ENCODE measurements at regions not wholly inside any gene's neighbourhood (a gene's known extent, or its start where the extent isn't known, plus 50 kb on each side); places are given as distances from the start of the nearest gene placed in this dataset.
A peak's percentile ranks its signal among the peaks of the same experiment; 100 is the strongest.

DNA sequence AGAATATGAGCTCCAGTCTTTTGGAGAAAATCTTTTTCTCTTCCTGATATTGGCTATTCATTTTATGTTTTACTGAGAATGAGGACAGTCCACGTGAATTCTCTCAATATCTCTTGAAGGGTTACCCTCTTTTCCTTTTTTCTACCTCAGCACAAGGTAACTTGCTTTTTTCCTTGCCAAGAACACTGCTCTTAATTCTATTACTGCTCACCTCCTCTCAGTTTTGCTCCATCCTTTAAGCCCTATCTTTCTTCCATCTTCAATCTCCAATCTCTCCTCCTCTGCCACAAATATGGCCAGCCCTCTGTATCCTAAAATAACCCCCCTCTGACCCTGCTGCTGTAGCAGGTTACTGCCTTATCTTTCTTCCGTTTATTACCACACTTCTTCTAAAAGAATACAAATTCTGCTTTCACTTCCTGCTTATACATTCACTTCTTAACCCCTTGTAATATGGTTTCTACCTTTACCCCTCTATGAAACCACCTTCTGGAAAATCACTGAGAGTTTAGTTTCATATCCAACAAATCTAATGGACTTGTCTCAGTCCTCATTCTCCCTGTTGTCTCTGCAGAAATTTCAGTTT, 89.0 kb downstream of the NFKBIZ start:
- Histone ChIP-seq H3K9me3 (ENCODE audit: insufficient read depth, low read depth, low read length) (no peaks in the 10 kb centered on the region), H3K4me2 (ENCODE audit: low read depth, low read length, poor library complexity, severe bottlenecking) (peak overlapping the region; percentile 58), H3K9ac (ENCODE audit: low read depth, low read length, poor library complexity, severe bottlenecking) (peak overlapping the region; percentile 1), H3F3A (ENCODE audit: low read depth) (peaks cover 2% of the 10 kb centered on the region; the same call in 1 of the 2 replicates), H3K4me1 (ENCODE audit: insufficient read depth, low read length, poor library complexity, severe bottlenecking) (peaks cover 78% of the 10 kb centered on the region), H3K9me2 (replicated peaks; ENCODE audit: low read depth, low read length) (no peaks in the 10 kb centered on the region), H4K20me1 (ENCODE audit: insufficient read depth, low read length, poor library complexity, severe bottlenecking) (no peaks in the 10 kb centered on the region), H2AFZ (ENCODE audit: low read length) (peak overlapping the region; percentile 3; the same call in 1 of the 2 replicates), H3K79me2 (ENCODE audit: insufficient read depth, low read length) (no peaks in the 10 kb centered on the region), H3K4me3 (ENCODE audit: low read length, poor library complexity, severe bottlenecking) (peak overlapping the region; percentile 43), H3K36me3 (ENCODE audit: insufficient read depth, low read length) (no peaks in the 10 kb centered on the region), H3K27me3 (ENCODE audit: insufficient read depth, low read length, poor library complexity, severe bottlenecking) (no peaks in the 10 kb centered on the region)
- no peak for TF ChIP-seq EZH2phosphoT487 (IDR thresholded peaks at IDR 0.05; ENCODE audit: borderline replicate concordance)
- TF ChIP-seq, protein P1, sequence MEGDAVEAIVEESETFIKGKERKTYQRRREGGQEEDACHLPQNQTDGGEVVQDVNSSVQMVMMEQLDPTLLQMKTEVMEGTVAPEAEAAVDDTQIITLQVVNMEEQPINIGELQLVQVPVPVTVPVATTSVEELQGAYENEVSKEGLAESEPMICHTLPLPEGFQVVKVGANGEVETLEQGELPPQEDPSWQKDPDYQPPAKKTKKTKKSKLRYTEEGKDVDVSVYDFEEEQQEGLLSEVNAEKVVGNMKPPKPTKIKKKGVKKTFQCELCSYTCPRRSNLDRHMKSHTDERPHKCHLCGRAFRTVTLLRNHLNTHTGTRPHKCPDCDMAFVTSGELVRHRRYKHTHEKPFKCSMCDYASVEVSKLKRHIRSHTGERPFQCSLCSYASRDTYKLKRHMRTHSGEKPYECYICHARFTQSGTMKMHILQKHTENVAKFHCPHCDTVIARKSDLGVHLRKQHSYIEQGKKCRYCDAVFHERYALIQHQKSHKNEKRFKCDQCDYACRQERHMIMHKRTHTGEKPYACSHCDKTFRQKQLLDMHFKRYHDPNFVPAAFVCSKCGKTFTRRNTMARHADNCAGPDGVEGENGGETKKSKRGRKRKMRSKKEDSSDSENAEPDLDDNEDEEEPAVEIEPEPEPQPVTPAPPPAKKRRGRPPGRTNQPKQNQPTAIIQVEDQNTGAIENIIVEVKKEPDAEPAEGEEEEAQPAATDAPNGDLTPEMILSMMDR (conservative IDR thresholded peaks at IDR 0.05; ENCODE audit: low read length) = no peak

DNA sequence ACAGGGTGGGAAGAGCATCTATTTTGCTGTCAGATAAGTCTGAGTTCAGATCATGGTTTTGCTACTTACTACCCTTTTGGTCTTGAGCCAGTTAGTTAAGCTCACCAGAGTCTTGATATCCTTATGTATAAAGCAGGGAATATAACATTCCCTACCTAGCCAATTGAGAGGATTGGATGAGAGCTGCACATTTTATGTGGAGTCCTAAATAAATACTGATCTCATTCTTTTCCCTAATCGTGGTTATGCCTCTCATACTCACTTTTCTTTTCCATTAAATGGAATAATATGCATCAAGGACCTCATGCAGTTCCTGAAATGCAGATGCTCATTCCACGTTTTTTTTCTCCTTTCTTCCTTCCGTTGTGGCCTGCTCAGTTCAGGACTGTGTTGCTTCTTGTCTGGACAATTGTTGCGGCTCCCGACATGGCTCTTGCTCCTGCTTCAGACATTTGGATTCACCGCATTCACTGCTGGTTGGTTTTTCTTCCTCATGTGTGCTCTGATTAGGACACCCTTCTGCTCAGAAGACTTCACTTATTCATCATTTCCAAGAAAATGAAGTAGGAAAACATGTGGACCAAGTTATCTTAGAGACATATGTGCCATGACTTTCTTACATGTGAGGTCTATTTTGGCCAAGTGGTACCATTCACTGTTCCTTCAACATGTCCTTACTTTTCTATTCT, 90.2 kb downstream of the NFKBIZ start:
- no peaks in the 10 kb centered on the region for H4K20me1 ChIP-seq (ENCODE audit: insufficient read depth, low read length, poor library complexity, severe bottlenecking)
- H3K4me2 ChIP-seq (ENCODE audit: low read depth, low read length, poor library complexity, severe bottlenecking) = no peak overlapping the region
- H3K9me2 ChIP-seq (replicated peaks; ENCODE audit: low read depth, low read length) = no peaks in the 10 kb centered on the region
- no peak for TF ChIP-seq EZH2phosphoT487 (IDR thresholded peaks at IDR 0.05; ENCODE audit: borderline replicate concordance)
- TF ChIP-seq, protein P1 (conservative IDR thresholded peaks at IDR 0.05; ENCODE audit: low read length) = no peak
- H3K9me3 ChIP-seq (ENCODE audit: insufficient read depth, low read depth, low read length) = no peaks in the 10 kb centered on the region
- peaks cover 2% of the 10 kb centered on the region; the same call in 1 of the 2 replicates for H3F3A ChIP-seq (ENCODE audit: low read depth)
- H3K4me1 ChIP-seq (ENCODE audit: insufficient read depth, low read length, poor library complexity, severe bottlenecking) = peaks cover 83% of the 10 kb centered on the region
- H2AFZ ChIP-seq (ENCODE audit: low read length) = no peak overlapping the region
- no peaks in the 10 kb centered on the region for H3K79me2 ChIP-seq (ENCODE audit: insufficient read depth, low read length)
- no peak overlapping the region for H3K4me3 ChIP-seq (ENCODE audit: low read length, poor library complexity, severe bottlenecking)
- H3K27me3 ChIP-seq (ENCODE audit: insufficient read depth, low read length, poor library complexity, severe bottlenecking) = no peaks in the 10 kb centered on the region
- no peak overlapping the region for H3K9ac ChIP-seq (ENCODE audit: low read depth, low read length, poor library complexity, severe bottlenecking)
- no peaks in the 10 kb centered on the region for H3K36me3 ChIP-seq (ENCODE audit: insufficient read depth, low read length)

DNA sequence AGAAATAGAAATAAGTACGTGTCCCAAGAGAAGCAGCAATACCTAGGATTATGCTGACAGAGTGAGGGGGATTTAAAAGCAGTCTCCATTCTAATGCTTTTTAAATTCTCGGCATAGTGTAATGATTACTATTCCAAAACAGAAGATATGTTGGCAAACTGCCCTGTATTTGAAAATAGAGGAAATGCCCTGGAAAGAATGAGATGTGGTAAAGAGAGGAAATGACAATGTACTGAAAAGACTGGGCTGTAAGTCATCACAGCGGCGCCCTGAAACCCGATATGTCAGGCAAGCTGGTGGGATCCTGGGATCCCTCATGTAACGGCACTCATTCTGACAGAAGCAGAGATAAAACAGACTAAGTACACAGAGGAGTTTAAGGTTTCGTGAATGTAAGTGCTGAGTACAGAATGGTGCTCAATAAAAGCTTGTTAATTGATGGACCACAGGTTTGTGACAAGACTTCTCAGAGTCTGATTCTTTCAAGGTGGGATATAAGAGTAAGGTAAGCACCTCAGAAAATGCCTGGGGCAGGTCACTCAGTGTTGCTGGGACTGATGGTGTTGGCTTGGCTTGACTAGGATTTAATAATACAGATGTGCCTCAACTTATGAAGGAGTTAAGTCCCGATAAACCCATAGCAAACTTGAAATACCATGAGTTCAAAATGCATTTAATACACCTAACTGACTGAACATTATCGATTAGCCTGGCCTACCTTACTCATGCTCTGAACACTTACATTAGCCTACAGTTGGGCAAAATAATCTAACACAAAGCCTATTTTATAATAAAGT, 91.4 kb downstream of the NFKBIZ start:
- Histone ChIP-seq H3K9me2 (replicated peaks; ENCODE audit: low read depth, low read length) (no peaks in the 10 kb centered on the region), H3K4me1 (ENCODE audit: insufficient read depth, low read length, poor library complexity, severe bottlenecking) (peaks cover 75% of the 10 kb centered on the region), H3K36me3 (ENCODE audit: insufficient read depth, low read length) (no peaks in the 10 kb centered on the region), H2AFZ (ENCODE audit: low read length) (no peak overlapping the region), H3K9me3 (ENCODE audit: insufficient read depth, low read depth, low read length) (no peaks in the 10 kb centered on the region), H4K20me1 (ENCODE audit: insufficient read depth, low read length, poor library complexity, severe bottlenecking) (no peaks in the 10 kb centered on the region), H3K79me2 (ENCODE audit: insufficient read depth, low read length) (no peaks in the 10 kb centered on the region), H3K9ac (ENCODE audit: low read depth, low read length, poor library complexity, severe bottlenecking) (no peak overlapping the region), H3F3A (ENCODE audit: low read depth) (peaks cover 2% of the 10 kb centered on the region; the same call in 1 of the 2 replicates), H3K27me3 (ENCODE audit: insufficient read depth, low read length, poor library complexity, severe bottlenecking) (no peaks in the 10 kb centered on the region), H3K4me2 (ENCODE audit: low read depth, low read length, poor library complexity, severe bottlenecking) (no peak overlapping the region), H3K4me3 (ENCODE audit: low read length, poor library complexity, severe bottlenecking) (no peak overlapping the region)
- TF ChIP-seq EZH2phosphoT487 (IDR thresholded peaks at IDR 0.05; ENCODE audit: borderline replicate concordance) = no peak
- TF ChIP-seq, protein P1 (conservative IDR thresholded peaks at IDR 0.05; ENCODE audit: low read length) = no peak

Measured in Loucy (cell line).